HCT116 (cell line): ENCODE measurements at regions not wholly inside any gene's neighbourhood (a gene's known extent, or its start where the extent isn't known, plus 50 kb on each side); places are given as distances from the start of the nearest gene placed in this dataset.

Experiments
- ATAC-seq: fragments of 200-7000 bp; cut with Tn5 transposase; 2 replicates; pipeline ENCODE4 v1.9.1; 2020; ENCODE audit warnings: mild to moderate bottlenecking, moderate library complexity
- BruUV-seq: library from RNA; stranded (reverse); fragments of 400-500 nt; replicated peaks from 2 replicates; lab custom pipeline; 2021; lab: Mats Ljungman, UMichigan
- CTCF ChIA-PET: fragments of 300-600 bp; sonication (Branson Sonifier 250); formaldehyde crosslinking; loops from one replicate; lab custom pipeline; 2021; ENCODE audit warnings: antibody characterized with exemption; lab: Charles Lee
- POLR2A ChIA-PET: fragments of 300-600, 350-600 bp; sonication (Branson Sonifier 250); formaldehyde crosslinking; loops from one replicate; lab custom pipeline; 2021; ENCODE audit warnings: antibody characterized with exemption; lab: Charles Lee
- RAD21 ChIA-PET, 2 experiments: fragments of 300-600 bp; sonication (Branson Sonifier 250); formaldehyde crosslinking; loops; one replicate each; lab custom pipeline; 2023; ENCODE audit warnings: low total read pairs in 2 of 2; ENCODE audit not compliant: uncharacterized antibody in 2 of 2, unreplicated experiment in 2 of 2, low non-redundant PET in 1 of 2; lab: Charles Lee
- DNase-seq: peaks from one replicate; pipeline ENCODE4 v3.0.0-alpha.2; 2010; ENCODE audit warnings: low read depth, low spot score
- H2AFZ ChIP-seq: fragments of 200-600 bp; shearing (Covaris generic), sonication (generic); 2 replicates; pipeline ENCODE4 v1.6.1; 2017; ENCODE audit warnings: low read depth, mixed run types, mixed read lengths, antibody characterized with exemption, low read length; ENCODE audit not compliant: poor library complexity, severe bottlenecking
- H3K27ac ChIP-seq: 2 replicates; pipeline ENCODE4 v1.5.1; 2012; ENCODE audit warnings: low read depth, low read length
- H3K27me3 ChIP-seq: fragments of 200-600 bp; sonication (generic); 2 replicates; pipeline ENCODE4 v1.6.1; 2016; ENCODE audit warnings: mixed run types, low read length, mixed read lengths; ENCODE audit not compliant: insufficient read depth
- H3K36me3 ChIP-seq, 2 experiments: fragments of 200-500 bp in 1 of 2; fragments of 200-600 bp in 1 of 2; sonication (Bioruptor generic) in 1 of 2; sonication (generic) in 1 of 2; 2 replicates each; pipeline versions ENCODE4 v1.5.1 to v1.6.1; 2014 to 2016; ENCODE audit warnings: low read length in 2 of 2, inconsistent platforms in 1 of 2, mixed read lengths in 1 of 2, mixed run types in 1 of 2; ENCODE audit not compliant: insufficient read depth in 2 of 2, control insufficient read depth in 1 of 2
- H3K4me1 ChIP-seq, 2 experiments: fragments of 200-600 bp in 1 of 2; sonication (generic) in 1 of 2; 2 replicates each; pipeline versions ENCODE4 v1.5.1 to v1.6.1; 2012 to 2017; ENCODE audit warnings: low read length in 2 of 2, inconsistent platforms in 1 of 2, mild to moderate bottlenecking in 1 of 2, mixed read lengths in 1 of 2, mixed run types in 1 of 2, moderate library complexity in 1 of 2; ENCODE audit not compliant: insufficient read depth in 2 of 2, control insufficient read depth in 1 of 2
- H3K4me2 ChIP-seq: fragments of 200-600 bp; sonication (generic); 2 replicates; pipeline ENCODE4 v1.6.1; 2017; ENCODE audit warnings: mixed run types, low read length, mixed read lengths
- H3K4me3 ChIP-seq, 2 experiments: fragments of 200-600 bp in 1 of 2; sonication (generic) in 1 of 2; replicated peaks in 1 of 2; 2 replicates each; pipeline ENCODE4 v1.5.1; 2011 to 2016; ENCODE audit warnings: low read length in 2 of 2, control low read depth in 1 of 2, low read depth in 1 of 2, mild to moderate bottlenecking in 1 of 2, mixed read lengths in 1 of 2, mixed run types in 1 of 2
- H3K79me2 ChIP-seq: fragments of 200-600 bp; sonication (generic); 2 replicates; pipeline ENCODE4 v1.6.1; 2017; ENCODE audit warnings: mild to moderate bottlenecking, mixed run types, low read length, moderate library complexity, mixed read lengths; ENCODE audit not compliant: insufficient read depth
- H3K9ac ChIP-seq: fragments of 200-600 bp; sonication (generic); 2 replicates; pipeline ENCODE4 v1.6.1; 2016; ENCODE audit warnings: low read length, mixed read lengths
- H3K9me2 ChIP-seq: fragments of 200-600 bp; sonication (generic), shearing (Covaris generic); 2 replicates; pipeline ENCODE4 v1.6.1; 2017; ENCODE audit warnings: mixed run types, mild to moderate bottlenecking, moderate library complexity; ENCODE audit not compliant: insufficient read depth
- H3K9me3 ChIP-seq, 2 experiments: fragments of 200-500 bp in 1 of 2; fragments of 200-600 bp in 1 of 2; sonication (Bioruptor generic) in 1 of 2; sonication (generic) in 1 of 2; 2 replicates each; pipeline ENCODE4 v1.6.1; 2014 to 2017; ENCODE audit warnings: low read length in 2 of 2, mixed read lengths in 2 of 2, inconsistent platforms in 1 of 2, low read depth in 1 of 2, mild to moderate bottlenecking in 1 of 2, mixed run types in 1 of 2, moderate library complexity in 1 of 2; ENCODE audit not compliant: control insufficient read depth in 1 of 2, insufficient read depth in 1 of 2
- H4K20me1 ChIP-seq: fragments of 200-600 bp; sonication (generic), shearing (Covaris generic); 2 replicates; pipeline ENCODE4 v1.6.1; 2017; ENCODE audit warnings: mixed run types, mild to moderate bottlenecking, moderate library complexity; ENCODE audit not compliant: insufficient read depth
- ATF3 ChIP-seq: IDR thresholded peaks from 2 replicates; pipeline ENCODE4 v1.6.1; 2012
- CTCF ChIP-seq, 3 experiments: fragments of 200-600 bp in 1 of 3; sonication (generic) in 1 of 3; IDR thresholded peaks in 2 of 3; conservative IDR thresholded peaks in 1 of 3; 2 replicates each; pipeline ENCODE4 v1.5.1; 2012 to 2017; ENCODE audit warnings: low read depth in 2 of 3, low read length in 2 of 3, antibody characterized with exemption in 1 of 3, borderline replicate concordance in 1 of 3, control low read depth in 1 of 3, mild to moderate bottlenecking in 1 of 3, mixed read lengths in 1 of 3, mixed run types in 1 of 3, moderate library complexity in 1 of 3; ENCODE audit not compliant: insufficient read depth in 1 of 3
- EZH2phosphoT487 ChIP-seq: fragments of 200-600 bp; IDR thresholded peaks from 2 replicates; pipeline ENCODE4 v1.6.1; 2018; ENCODE audit warnings: antibody characterized with exemption, borderline replicate concordance
- JUND ChIP-seq: IDR thresholded peaks from 2 replicates; pipeline ENCODE4 v1.6.1; 2012
- MAX ChIP-seq: IDR thresholded peaks from 2 replicates; pipeline ENCODE4 v1.6.1; 2012
- POLR2AphosphoS5 ChIP-seq: IDR thresholded peaks from 2 replicates; pipeline ENCODE4 v1.6.1; 2011; ENCODE audit warnings: mild to moderate bottlenecking, low read depth, low read length, moderate library complexity
- RAD21 ChIP-seq: IDR thresholded peaks from 2 replicates; pipeline ENCODE4 v1.6.1; 2012; ENCODE audit warnings: low read depth, mild to moderate bottlenecking
- SP1 ChIP-seq: IDR thresholded peaks from 2 replicates; pipeline ENCODE4 v1.6.1; 2012; ENCODE audit warnings: low read depth
- SRF ChIP-seq: IDR thresholded peaks from 2 replicates; pipeline ENCODE4 v1.6.1; 2012; ENCODE audit warnings: low read depth
- TCF7L2 ChIP-seq: IDR thresholded peaks from 2 replicates; pipeline ENCODE4 v1.7.0; 2011; ENCODE audit warnings: borderline replicate concordance, inconsistent platforms; ENCODE audit not compliant: insufficient read depth, insufficient read length; ENCODE audit errors: extremely low read depth
- ZBTB33 ChIP-seq: IDR thresholded peaks from 2 replicates; pipeline ENCODE4 v1.6.1; 2011; ENCODE audit warnings: mild to moderate bottlenecking, low read length, moderate library complexity; ENCODE audit not compliant: insufficient replicate concordance; ENCODE audit errors: extremely low read depth
- ZNF274 ChIP-seq: fragments of 200-500 bp; sonication (Bioruptor generic); IDR thresholded peaks from 2 replicates; pipeline ENCODE4 v1.6.1; 2014; ENCODE audit warnings: mild to moderate bottlenecking, low read depth, low read length, inconsistent platforms
- intact Hi-C: fragments of 100-400 bp; cut with micrococcal nuclease; formaldehyde crosslinking; loops from 2 replicates; pipeline ENCODE4 v1.10.0; 2022

- H3K9me3 ChIP-seq: no peaks in the 10 kb centered on the region
- POLR2A ChIA-PET: no interaction called here
- peak; percentile 60; the same call in 1 of the 2 replicates for TF ChIP-seq EZH2phosphoT487
- TF ChIP-seq TCF7L2: no peak
- TF ChIP-seq, all 23 proteins: peak for 1
- ATAC-seq: no peak
- H2AFZ ChIP-seq: no peak overlapping the region
- H3K4me3 ChIP-seq: no peak overlapping the region
- BruUV-seq: no TSS peak
- H3K9me2 ChIP-seq: no peaks in the 10 kb centered on the region
- H4K20me1 ChIP-seq: no peaks in the 10 kb centered on the region
- H3K4me1 ChIP-seq: peaks cover 0 to 8% of the 10 kb centered on the region in 2 experiments; a peak in 2 of 4 replicates
- H3K4me2 ChIP-seq: no peak overlapping the region
- no peaks in the 10 kb centered on the region for H3K79me2 ChIP-seq
- intact Hi-C loops: no loop called here
- RAD21 ChIA-PET: no interaction called here
- no peak overlapping the region for H3K27ac ChIP-seq
- H3K27me3 ChIP-seq: peaks cover 33% of the 10 kb centered on the region
- no peak overlapping the region for H3K9ac ChIP-seq
- CTCF ChIA-PET: no interaction called here
- H3K36me3 ChIP-seq: no peaks in the 10 kb centered on the region
- DNase-seq: no peak
Measured at GRCh38 chr10:120015064-120015463, 122.5 kb downstream of the SEC23IP start.

GRCh38 chr10:120016906-120017305 is 124.4 kb downstream of the SEC23IP start:
- Histone ChIP-seq H3K4me2 (no peak overlapping the region), H3K27me3 (peaks cover 51% of the 10 kb centered on the region), H3K27ac (no peak overlapping the region), H3K79me2 (no peaks in the 10 kb centered on the region), H3K9ac (no peak overlapping the region), H4K20me1 (no peaks in the 10 kb centered on the region), H3K4me1 (peaks cover 0 to 8% of the 10 kb centered on the region in 2 experiments; a peak in 2 of 4 replicates), H3K9me3 (no peaks in the 10 kb centered on the region), H3K9me2 (no peaks in the 10 kb centered on the region), H3K4me3 (no peak overlapping the region), H2AFZ (no peak overlapping the region), H3K36me3 (no peaks in the 10 kb centered on the region)
- RAD21 ChIA-PET: no interaction called here
- no TSS peak for BruUV-seq
- POLR2A ChIA-PET: no interaction called here
- DNase-seq: no peak
- CTCF ChIA-PET: no interaction called here
- no peak for ATAC-seq
- intact Hi-C loops: no loop called here
- TF ChIP-seq ZNF274 (no peak), SRF (no peak), RAD21 (no peak), POLR2AphosphoS5 (no peak), ZBTB33 (no peak), SP1 (no peak), CTCF (IDR thresholded peaks at IDR 0.05 in 2 of 3, conservative IDR thresholded peaks at IDR 0.05 in 1 of 3; ENCODE audit: borderline replicate concordance in 1 of 3, insufficient read depth in 1 of 3, low read depth in 2 of 3, low read length in 2 of 3) (no peak), ATF3 (no peak), JUND (no peak), MAX (no peak)
